GM12878 (cell line): ENCODE measurements at regions not wholly inside any gene's neighbourhood (a gene's known extent, or its start where the extent isn't known, plus 50 kb on each side); places are given as distances from the start of the nearest gene placed in this dataset.

Experiments
- JUNB ChIP-seq: IDR thresholded peaks from 2 replicates; pipeline ENCODE4 v1.6.1; 2016; ENCODE audit warnings: antibody characterized with exemption, mild to moderate bottlenecking
- KDM1A ChIP-seq: fragments of 200-600 bp; sonication (generic); IDR thresholded peaks from 2 replicates; pipeline ENCODE4 v1.6.1; 2016; ENCODE audit warnings: borderline replicate concordance
- POLR2AphosphoS5 ChIP-seq: IDR thresholded peaks from 2 replicates; pipeline ENCODE4 v1.6.1; 2011; ENCODE audit warnings: mild to moderate bottlenecking, low read length, inconsistent platforms
- RAD21 ChIP-seq: IDR thresholded peaks from 2 replicates; pipeline ENCODE4 v1.6.1; 2011; ENCODE audit warnings: mild to moderate bottlenecking, low read depth, low read length, moderate library complexity; ENCODE audit not compliant: insufficient read depth
- REST ChIP-seq: IDR thresholded peaks from 2 replicates; pipeline ENCODE4 v1.6.1; 2012; ENCODE audit warnings: mild to moderate bottlenecking, low read depth, low read length
- RFX5 ChIP-seq: IDR thresholded peaks from 2 replicates; pipeline ENCODE4 v1.6.1; 2011; ENCODE audit warnings: low read depth, low read length, improper control_type of control experiment
- SMAD1 ChIP-seq: fragments of 450-650 bp; IDR thresholded peaks from 2 replicates; pipeline ENCODE4 v1.6.1; 2018; ENCODE audit warnings: mild to moderate bottlenecking, low read depth; ENCODE audit not compliant: partially characterized antibody
- SMARCA5 ChIP-seq: fragments of 450-650 bp; IDR thresholded peaks from 2 replicates; pipeline ENCODE4 v1.6.1; 2017; ENCODE audit warnings: mild to moderate bottlenecking
- TF ChIP-seq, protein P1 (sequence below), 3 experiments: IDR thresholded peaks in 2 of 3; conservative IDR thresholded peaks in 1 of 3; 2 replicates each; pipeline ENCODE4 v1.5.1; 2011; ENCODE audit warnings: low read depth in 3 of 3, low read length in 3 of 3, mild to moderate bottlenecking in 3 of 3, control low read depth in 2 of 3, moderate library complexity in 2 of 3, inconsistent platforms in 1 of 3, mixed read lengths in 1 of 3; ENCODE audit not compliant: control insufficient read depth in 2 of 3, insufficient read depth in 1 of 3; ENCODE audit errors: extremely low read depth in 1 of 3
- TF ChIP-seq, protein P2 (sequence below): IDR thresholded peaks from 2 replicates; pipeline ENCODE4 v1.6.1; 2012; ENCODE audit warnings: low read depth, low read length, improper control_type of control experiment

DNA sequence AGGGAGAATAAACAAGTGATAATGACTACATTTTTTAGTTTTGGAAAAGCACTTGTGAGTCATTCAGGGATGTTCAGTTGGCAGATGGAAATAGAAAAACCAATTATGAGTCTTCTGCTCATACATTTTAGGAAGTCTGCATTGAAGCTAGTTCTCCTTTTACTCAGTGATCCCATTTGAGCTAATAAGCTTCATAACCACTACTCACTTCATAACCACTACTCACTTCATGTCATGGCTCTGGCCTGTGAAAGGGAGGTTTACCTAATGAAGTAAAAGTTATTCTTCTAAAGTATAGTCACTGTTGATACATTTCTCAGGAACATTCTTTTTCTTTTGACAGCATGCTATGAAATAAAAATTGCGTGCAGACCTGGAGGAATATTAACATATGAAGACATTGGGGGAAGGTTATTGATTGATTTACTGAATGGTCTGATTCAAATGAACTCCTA, 948.7 kb downstream of the TSN start:
- TF ChIP-seq, protein P1, sequence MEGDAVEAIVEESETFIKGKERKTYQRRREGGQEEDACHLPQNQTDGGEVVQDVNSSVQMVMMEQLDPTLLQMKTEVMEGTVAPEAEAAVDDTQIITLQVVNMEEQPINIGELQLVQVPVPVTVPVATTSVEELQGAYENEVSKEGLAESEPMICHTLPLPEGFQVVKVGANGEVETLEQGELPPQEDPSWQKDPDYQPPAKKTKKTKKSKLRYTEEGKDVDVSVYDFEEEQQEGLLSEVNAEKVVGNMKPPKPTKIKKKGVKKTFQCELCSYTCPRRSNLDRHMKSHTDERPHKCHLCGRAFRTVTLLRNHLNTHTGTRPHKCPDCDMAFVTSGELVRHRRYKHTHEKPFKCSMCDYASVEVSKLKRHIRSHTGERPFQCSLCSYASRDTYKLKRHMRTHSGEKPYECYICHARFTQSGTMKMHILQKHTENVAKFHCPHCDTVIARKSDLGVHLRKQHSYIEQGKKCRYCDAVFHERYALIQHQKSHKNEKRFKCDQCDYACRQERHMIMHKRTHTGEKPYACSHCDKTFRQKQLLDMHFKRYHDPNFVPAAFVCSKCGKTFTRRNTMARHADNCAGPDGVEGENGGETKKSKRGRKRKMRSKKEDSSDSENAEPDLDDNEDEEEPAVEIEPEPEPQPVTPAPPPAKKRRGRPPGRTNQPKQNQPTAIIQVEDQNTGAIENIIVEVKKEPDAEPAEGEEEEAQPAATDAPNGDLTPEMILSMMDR (IDR thresholded peaks at IDR 0.05 in 2 of 3, conservative IDR thresholded peaks at IDR 0.05 in 1 of 3; ENCODE audit: control insufficient read depth in 2 of 3, extremely low read depth in 1 of 3, insufficient read depth in 1 of 3, low read depth in 3 of 3, low read length in 3 of 3) = no peak
- peak; percentile 98 for TF ChIP-seq JUNB
- no peak for TF ChIP-seq POLR2AphosphoS5
- TF ChIP-seq, protein P2, sequence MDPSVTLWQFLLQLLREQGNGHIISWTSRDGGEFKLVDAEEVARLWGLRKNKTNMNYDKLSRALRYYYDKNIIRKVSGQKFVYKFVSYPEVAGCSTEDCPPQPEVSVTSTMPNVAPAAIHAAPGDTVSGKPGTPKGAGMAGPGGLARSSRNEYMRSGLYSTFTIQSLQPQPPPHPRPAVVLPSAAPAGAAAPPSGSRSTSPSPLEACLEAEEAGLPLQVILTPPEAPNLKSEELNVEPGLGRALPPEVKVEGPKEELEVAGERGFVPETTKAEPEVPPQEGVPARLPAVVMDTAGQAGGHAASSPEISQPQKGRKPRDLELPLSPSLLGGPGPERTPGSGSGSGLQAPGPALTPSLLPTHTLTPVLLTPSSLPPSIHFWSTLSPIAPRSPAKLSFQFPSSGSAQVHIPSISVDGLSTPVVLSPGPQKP = no peak
- peak; percentile 75 for TF ChIP-seq SMAD1
- no peak for TF ChIP-seq REST
- TF ChIP-seq RAD21 = peak; percentile 16; the same call in 1 of the 2 replicates
- TF ChIP-seq KDM1A = no peak
- TF ChIP-seq SMARCA5 = no peak
- TF ChIP-seq RFX5 = no peak
